Limb (tissue), 2 donors: ENCODE measurements at regions not wholly inside any gene's neighbourhood (a gene's known extent, or its start where the extent isn't known, plus 50 kb on each side); places are given as distances from the start of the nearest gene placed in this dataset.
A peak's percentile ranks its signal among the peaks of the same experiment; 100 is the strongest.

ENCODE experiments used
- DNase-seq, 2 donors: peaks; one replicate each; pipeline ENCODE4 v3.0.0-alpha.2; 2016; ENCODE audit errors: extremely low spot score in 2 of 2

GRCh38 chr6:40798069-40798770 is 211.1 kb upstream of the LRFN2 start:
- no peak for DNase-seq

GRCh38 chr6:40796260-40797221 is 209.4 kb upstream of the LRFN2 start:
- peak in 1 of 2 donors; percentile 38 for DNase-seq

GRCh38 chr6:40794586-40794985 is 207.4 kb upstream of the LRFN2 start:
- DNase-seq, result no peak

- no peak for DNase-seq
Observed at GRCh38 chr6:40792183-40792582, 205.0 kb upstream of the LRFN2 start.

GRCh38 chr6:40791004-40791403 is 203.8 kb upstream of the LRFN2 start:
- no peak for DNase-seq

- peak; percentile 26 to 40 for DNase-seq
Observed at GRCh38 chr6:40788661-40789655, 201.8 kb upstream of the LRFN2 start.

- no peak for DNase-seq
Observed at GRCh38 chr6:40782355-40782754, 195.2 kb upstream of the LRFN2 start.

GRCh38 chr6:40780637-40781036 is 193.5 kb upstream of the LRFN2 start:
- no peak for DNase-seq

- DNase-seq, result no peak
Observed at GRCh38 chr6:40779409-40779808, 192.2 kb upstream of the LRFN2 start.

GRCh38 chr6:40778918-40779317 is 191.8 kb upstream of the LRFN2 start:
- no peak for DNase-seq

GRCh38 chr6:40778196-40778595 is 191.0 kb upstream of the LRFN2 start:
- DNase-seq, result no peak

GRCh38 chr6:40774932-40775331 is 187.8 kb upstream of the LRFN2 start:
- DNase-seq, result no peak

GRCh38 chr6:40770794-40771193 is 183.6 kb upstream of the LRFN2 start:
- DNase-seq, result no peak

- no peak for DNase-seq
Observed at GRCh38 chr6:40764726-40765125, 177.6 kb upstream of the LRFN2 start.

- no peak for DNase-seq
Observed at GRCh38 chr6:40762981-40763380, 175.8 kb upstream of the LRFN2 start.

- no peak for DNase-seq
Observed at GRCh38 chr6:40760887-40761286, 173.7 kb upstream of the LRFN2 start.

- DNase-seq, result no peak
Observed at GRCh38 chr6:40759838-40760237, 172.7 kb upstream of the LRFN2 start.

- no peak for DNase-seq
Observed at GRCh38 chr6:40759264-40759663, 172.1 kb upstream of the LRFN2 start.

- DNase-seq, result no peak
Observed at GRCh38 chr6:40755749-40756452, 168.7 kb upstream of the LRFN2 start.

GRCh38 chr6:40755046-40755681 is 168.0 kb upstream of the LRFN2 start:
- DNase-seq, result peak in 1 of 2 donors; percentile 35
